Gastroesophageal sphincter (tissue), 4 donors: ENCODE measurements at regions not wholly inside any gene's neighbourhood (a gene's known extent, or its start where the extent isn't known, plus 50 kb on each side); places are given as distances from the start of the nearest gene placed in this dataset.

Source experiments
- ATAC-seq: fragments of 150-250 bp; one replicate; pipeline ENCODE4 v1.9.1; 2016; ENCODE audit warnings: mild to moderate bottlenecking, moderate library complexity
- H3K27ac ChIP-seq, 4 donors: fragments of 200-600 bp; sonication (generic) in 3 of 4; 1 replicate in 3 of 4; 2 replicates in 1 of 4; pipeline ENCODE4 v1.5.1; 2016 to 2019
- H3K27me3 ChIP-seq: fragments of 200-600 bp; sonication (generic); one replicate; pipeline ENCODE4 v1.5.1; 2019
- H3K36me3 ChIP-seq, 2 donors: fragments of 200-600 bp; sonication (generic); one replicate each; pipeline ENCODE4 v1.5.1; 2019; ENCODE audit warnings: control low read depth in 1 of 2
- H3K4me1 ChIP-seq, 3 donors: fragments of 200-600 bp; sonication (generic); 1 replicate in 2 of 3; 2 replicates in 1 of 3; pipeline ENCODE4 v1.5.1; 2016 to 2019; ENCODE audit warnings: control low read depth in 2 of 3
- H3K4me3 ChIP-seq, 2 donors: fragments of 200-600 bp; sonication (generic); one replicate each; pipeline ENCODE4 v1.5.1; 2019; ENCODE audit warnings: mild to moderate bottlenecking in 1 of 2, moderate library complexity in 1 of 2
- H3K9me3 ChIP-seq, 3 donors: fragments of 200-600 bp; sonication (generic); one replicate each; pipeline ENCODE4 v1.5.1; 2017 to 2019; ENCODE audit warnings: control low read depth in 2 of 3
- EP300 ChIP-seq: sonication (generic); formaldehyde crosslinking; IDR thresholded peaks from one replicate; pipeline ENCODE4 v1.6.1; 2017; ENCODE audit warnings: antibody characterized with exemption, mild to moderate bottlenecking
- POLR2A ChIP-seq, 2 donors: fragments of 450-650 bp; IDR thresholded peaks; one replicate each; pipeline ENCODE4 v1.6.1; 2017; ENCODE audit warnings: antibody characterized with exemption in 2 of 2, mild to moderate bottlenecking in 2 of 2, moderate library complexity in 1 of 2
- POLR2AphosphoS5 ChIP-seq: sonication (generic); formaldehyde crosslinking; IDR thresholded peaks from one replicate; pipeline ENCODE4 v1.6.1; 2017; ENCODE audit warnings: antibody characterized with exemption
- WGBS, 2 donors: methylation state at CpG; one replicate each; pipeline ENCODE4 v1.1.5; 2018; ENCODE audit warnings: low coverage in 1 of 2; 5-methylcytosine and 5-hydroxymethylcytosine counted together
- TF ChIP-seq, protein P1 (sequence below), 4 experiments: fragments of 200-600 bp in 2 of 4; fragments of 450-650 bp in 2 of 4; sonication (generic) in 1 of 4; IDR thresholded peaks; one replicate each; pipeline ENCODE4 v1.5.1; 2017 to 2019; ENCODE audit warnings: antibody characterized with exemption in 4 of 4, mild to moderate bottlenecking in 2 of 4, moderate library complexity in 2 of 4

DNA sequence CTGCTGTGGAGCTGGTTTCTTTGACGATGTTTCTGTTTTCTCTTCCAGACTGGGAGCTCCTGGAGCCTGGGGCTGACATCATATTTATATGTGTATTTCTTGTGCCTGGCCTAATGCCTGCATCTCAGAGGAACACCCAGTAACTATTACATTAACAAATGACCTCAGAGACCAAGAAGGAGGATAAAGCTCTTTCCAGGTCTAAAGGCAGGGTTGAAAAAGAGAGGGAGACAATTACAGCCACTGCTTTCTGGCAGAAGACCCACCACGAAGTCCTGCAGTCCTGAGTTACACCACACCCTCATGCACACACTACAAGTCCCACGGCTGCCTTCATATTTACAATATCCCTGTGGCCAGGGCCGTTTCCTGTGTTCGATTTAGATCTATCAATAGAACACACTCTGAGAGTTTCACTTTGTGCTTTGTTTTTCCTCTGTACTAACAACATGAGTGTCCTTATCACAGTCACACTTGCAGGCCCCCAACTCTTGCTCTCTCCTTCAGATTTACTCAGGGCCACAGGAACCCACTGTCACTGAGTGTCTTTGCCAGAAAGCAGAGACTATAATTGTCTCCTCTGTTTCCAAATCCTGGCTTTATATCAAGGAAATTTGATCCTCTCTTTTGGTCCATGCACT, 535.5 kb downstream of the MID1IP1 start:
- ATAC-seq, result peak; percentile 82
- 0 to 33% methylated on average over 4 to 5 of the region's 5 CpGs for WGBS, 2 donors
- H3K9me3 ChIP-seq, result no peaks in the 10 kb centered on the region
- peak overlapping the region; percentile 61 to 77 (median 74) for H3K27ac ChIP-seq
- no peaks in the 10 kb centered on the region for H3K36me3 ChIP-seq
- peaks cover 0 to 27% (median 9%) of the 10 kb centered on the region in 3 donors for H3K4me1 ChIP-seq
- peak overlapping the region in 1 of 2 donors; percentile 0 for H3K4me3 ChIP-seq
- TF ChIP-seq EP300 (no peak), POLR2A (IDR thresholded peaks at IDR 0.05) (no peak), POLR2AphosphoS5 (peak; percentile 38)
- TF ChIP-seq, protein P1, sequence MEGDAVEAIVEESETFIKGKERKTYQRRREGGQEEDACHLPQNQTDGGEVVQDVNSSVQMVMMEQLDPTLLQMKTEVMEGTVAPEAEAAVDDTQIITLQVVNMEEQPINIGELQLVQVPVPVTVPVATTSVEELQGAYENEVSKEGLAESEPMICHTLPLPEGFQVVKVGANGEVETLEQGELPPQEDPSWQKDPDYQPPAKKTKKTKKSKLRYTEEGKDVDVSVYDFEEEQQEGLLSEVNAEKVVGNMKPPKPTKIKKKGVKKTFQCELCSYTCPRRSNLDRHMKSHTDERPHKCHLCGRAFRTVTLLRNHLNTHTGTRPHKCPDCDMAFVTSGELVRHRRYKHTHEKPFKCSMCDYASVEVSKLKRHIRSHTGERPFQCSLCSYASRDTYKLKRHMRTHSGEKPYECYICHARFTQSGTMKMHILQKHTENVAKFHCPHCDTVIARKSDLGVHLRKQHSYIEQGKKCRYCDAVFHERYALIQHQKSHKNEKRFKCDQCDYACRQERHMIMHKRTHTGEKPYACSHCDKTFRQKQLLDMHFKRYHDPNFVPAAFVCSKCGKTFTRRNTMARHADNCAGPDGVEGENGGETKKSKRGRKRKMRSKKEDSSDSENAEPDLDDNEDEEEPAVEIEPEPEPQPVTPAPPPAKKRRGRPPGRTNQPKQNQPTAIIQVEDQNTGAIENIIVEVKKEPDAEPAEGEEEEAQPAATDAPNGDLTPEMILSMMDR (IDR thresholded peaks at IDR 0.05), result no peak
- H3K27me3 ChIP-seq, result no peaks in the 10 kb centered on the region

DNA sequence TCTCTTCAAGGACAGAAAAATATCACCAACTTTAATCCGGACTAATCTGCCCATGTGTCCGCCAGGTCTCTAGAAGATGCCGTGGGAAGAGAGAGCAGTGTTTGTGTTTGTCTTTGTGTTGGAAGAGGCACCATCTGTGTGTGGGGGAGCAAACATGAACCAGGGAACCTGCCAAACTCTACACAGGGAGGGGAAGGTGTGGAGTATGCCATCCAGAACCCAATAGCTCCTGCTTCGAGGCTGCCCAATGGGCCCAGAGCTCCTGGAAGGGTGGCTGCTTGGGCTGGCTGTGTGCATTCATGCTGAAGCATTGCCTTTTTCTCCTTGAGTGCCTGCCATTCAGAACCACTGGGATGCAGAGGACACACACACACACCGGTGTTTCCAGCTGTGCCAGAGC, 536.2 kb downstream of the MID1IP1 start:
- Histone ChIP-seq H3K27ac (peak overlapping the region; percentile 8 to 77 (median 68)), H3K27me3 (no peaks in the 10 kb centered on the region), H3K4me1 (peaks cover 0 to 27% (median 9%) of the 10 kb centered on the region in 3 donors), H3K9me3 (no peaks in the 10 kb centered on the region), H3K36me3 (no peaks in the 10 kb centered on the region), H3K4me3 (no peak overlapping the region)
- no peak for TF ChIP-seq EP300
- no peak for TF ChIP-seq POLR2AphosphoS5
- TF ChIP-seq, protein P1 (IDR thresholded peaks at IDR 0.05), result no peak
- TF ChIP-seq POLR2A (IDR thresholded peaks at IDR 0.05), result no peak
- ATAC-seq, result no peak
- 74 to 80% methylated on average over 1 to 2 of the region's 5 CpGs for WGBS, 2 donors

DNA sequence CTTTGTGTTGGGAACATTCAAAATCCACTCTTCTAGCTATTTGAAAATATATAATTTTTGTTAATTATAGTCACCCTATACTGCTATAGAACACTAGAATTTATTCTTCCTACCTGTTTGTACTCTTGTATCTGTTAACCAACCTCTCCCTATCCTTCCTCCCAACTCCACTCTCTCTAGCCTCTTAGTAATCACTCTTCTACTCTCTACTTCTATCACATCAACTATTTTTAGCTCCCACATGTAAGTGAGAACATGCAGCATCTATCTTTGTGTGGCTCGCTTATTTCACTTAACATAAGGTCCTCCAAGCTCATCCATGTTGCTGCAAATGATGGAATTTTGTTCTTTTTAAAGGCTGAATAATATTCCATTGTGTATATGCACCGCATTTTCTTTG, 537.3 kb downstream of the MID1IP1 start:
- H3K36me3 ChIP-seq, result no peaks in the 10 kb centered on the region
- H3K4me1 ChIP-seq, result peaks cover 0 to 27% (median 9%) of the 10 kb centered on the region in 3 donors
- WGBS, 2 donors, result 83 to 100% methylated on average over 1 to 2 of the region's 2 CpGs
- no peak for ATAC-seq
- no peak overlapping the region for H3K27ac ChIP-seq
- TF ChIP-seq POLR2A (IDR thresholded peaks at IDR 0.05), result no peak
- TF ChIP-seq POLR2AphosphoS5, result no peak
- TF ChIP-seq, protein P1 (IDR thresholded peaks at IDR 0.05), result no peak
- no peak for TF ChIP-seq EP300
- no peaks in the 10 kb centered on the region for H3K9me3 ChIP-seq
- no peaks in the 10 kb centered on the region for H3K27me3 ChIP-seq
- no peak overlapping the region for H3K4me3 ChIP-seq

DNA sequence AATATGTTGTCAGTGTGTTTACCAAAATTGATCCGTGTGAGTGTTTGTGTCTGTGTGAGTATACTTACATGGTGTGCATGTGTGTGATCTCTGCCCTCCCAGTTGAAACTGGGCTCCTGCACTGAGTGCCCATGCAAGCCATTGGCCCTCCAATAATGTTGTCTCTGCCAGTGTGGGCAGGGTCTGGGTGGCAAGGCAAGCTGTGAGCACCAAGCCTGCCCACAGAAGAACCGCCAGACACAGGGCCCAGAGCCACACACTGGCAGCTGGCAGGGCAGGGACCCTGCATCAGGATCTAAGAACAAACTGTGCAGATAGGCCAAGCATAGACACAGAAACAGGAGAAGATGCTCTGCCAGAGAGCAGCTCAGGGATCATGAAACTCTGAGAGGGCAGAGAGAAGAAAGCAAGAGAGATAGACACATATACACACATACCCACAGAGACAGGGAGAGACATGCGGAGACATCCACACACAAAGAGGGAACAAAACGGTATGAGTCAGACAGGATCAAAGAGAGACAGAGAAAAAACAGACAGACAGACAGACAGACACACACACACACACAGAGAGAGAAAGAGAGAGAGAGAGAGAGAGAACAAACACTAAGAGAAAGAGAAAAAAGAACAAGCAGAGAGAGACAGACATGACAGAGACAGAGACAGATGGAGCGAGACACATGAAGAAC, 555.0 kb downstream of the MID1IP1 start:
- Histone ChIP-seq H3K4me3 (no peak overlapping the region), H3K27ac (no peak overlapping the region), H3K9me3 (no peaks in the 10 kb centered on the region), H3K4me1 (no peaks in the 10 kb centered on the region), H3K36me3 (no peaks in the 10 kb centered on the region), H3K27me3 (no peaks in the 10 kb centered on the region)
- no peak for ATAC-seq
- 64 to 100% methylated on average over 3 to 4 of the region's 5 CpGs for WGBS, 2 donors
- TF ChIP-seq, protein P1 (IDR thresholded peaks at IDR 0.05), result no peak
- TF ChIP-seq EP300 (no peak), POLR2AphosphoS5 (no peak), POLR2A (IDR thresholded peaks at IDR 0.05) (no peak)

DNA sequence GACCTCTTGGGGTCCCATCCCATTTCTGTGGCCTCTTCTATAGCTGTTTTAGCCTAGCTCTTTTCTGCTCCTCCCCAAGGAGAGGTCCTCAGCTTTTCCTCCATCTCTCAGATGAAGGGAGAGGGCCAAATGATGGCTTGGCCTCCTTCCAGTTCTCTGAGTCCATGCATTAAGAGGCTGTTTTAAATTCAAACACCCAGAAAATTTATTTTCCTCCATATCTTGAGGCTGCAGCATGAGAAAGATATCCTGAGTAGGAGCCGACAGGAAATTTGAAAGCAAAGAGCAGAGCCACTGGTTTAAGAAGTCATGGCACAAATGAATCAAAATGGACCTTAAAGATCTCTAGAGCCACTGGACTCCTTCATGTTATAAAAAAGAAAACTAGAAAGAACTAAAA, 558.8 kb downstream of the MID1IP1 start:
- no peaks in the 10 kb centered on the region for H3K4me1 ChIP-seq
- H3K36me3 ChIP-seq, result no peaks in the 10 kb centered on the region
- no peak overlapping the region for H3K4me3 ChIP-seq
- no peaks in the 10 kb centered on the region for H3K9me3 ChIP-seq
- WGBS, 2 donors, result 100% methylated on average over 1 of the region's 1 CpG
- no peak for ATAC-seq
- H3K27ac ChIP-seq, result no peak overlapping the region
- TF ChIP-seq, protein P1 (IDR thresholded peaks at IDR 0.05), result no peak
- TF ChIP-seq POLR2A (IDR thresholded peaks at IDR 0.05) (no peak), EP300 (no peak), POLR2AphosphoS5 (no peak)
- H3K27me3 ChIP-seq, result no peaks in the 10 kb centered on the region
